OCI-LY1 (cell line): ENCODE measurements at regions not wholly inside any gene's neighbourhood (a gene's known extent, or its start where the extent isn't known, plus 50 kb on each side); places are given as distances from the start of the nearest gene placed in this dataset.

ENCODE experiments used
- H2AFZ ChIP-seq: fragments of 200-600 bp; sonication (generic), shearing (Covaris generic); 2 replicates; pipeline ENCODE4 v1.6.0; 2014; ENCODE audit warnings: antibody characterized with exemption, mild to moderate bottlenecking, low read length
- H3F3A ChIP-seq: fragments of 200-600 bp; sonication (generic), shearing (Covaris generic); 2 replicates; pipeline ENCODE4 v1.6.0; 2014; ENCODE audit warnings: mild to moderate bottlenecking, antibody characterized with exemption, low read length, moderate library complexity; ENCODE audit not compliant: insufficient read depth
- H3K27ac ChIP-seq: fragments of 200-600 bp; sonication (generic); 2 replicates; pipeline ENCODE4 v1.5.1; 2014; ENCODE audit warnings: low read length, mixed run types, mild to moderate bottlenecking, low read depth; ENCODE audit not compliant: poor library complexity, severe bottlenecking
- H3K27me3 ChIP-seq: fragments of 200-600 bp; sonication (generic); 2 replicates; pipeline ENCODE4 v1.6.0; 2014; ENCODE audit warnings: antibody characterized with exemption, mild to moderate bottlenecking, low read length, moderate library complexity; ENCODE audit not compliant: insufficient read depth
- H3K36me3 ChIP-seq: fragments of 200-600 bp; sonication (generic); 2 replicates; pipeline ENCODE4 v1.6.1; 2014; ENCODE audit warnings: mild to moderate bottlenecking, antibody characterized with exemption, low read length, moderate library complexity, mixed read lengths; ENCODE audit not compliant: insufficient read depth
- H3K4me1 ChIP-seq: fragments of 200-600 bp; sonication (generic); 2 replicates; pipeline ENCODE4 v1.5.1; 2014; ENCODE audit warnings: mild to moderate bottlenecking, low read length, moderate library complexity; ENCODE audit not compliant: insufficient read depth, severe bottlenecking
- H3K4me2 ChIP-seq: fragments of 200-600 bp; sonication (generic), shearing (Covaris generic); 2 replicates; pipeline ENCODE4 v1.6.1; 2014; ENCODE audit warnings: low read length
- H3K4me3 ChIP-seq: fragments of 200-600 bp; sonication (generic); 2 replicates; pipeline ENCODE4 v1.5.1; 2014; ENCODE audit warnings: low read length, low read depth, mild to moderate bottlenecking, mixed read lengths; ENCODE audit not compliant: poor library complexity, severe bottlenecking
- H3K79me2 ChIP-seq: fragments of 200-600 bp; shearing (Covaris generic); 2 replicates; pipeline ENCODE4 v1.6.1; 2016; ENCODE audit warnings: mixed run types, low read length, mixed read lengths; ENCODE audit not compliant: insufficient read depth
- H3K9ac ChIP-seq: fragments of 200-600 bp; sonication (generic), shearing (Covaris generic); 2 replicates; pipeline ENCODE4 v1.6.1; 2014; ENCODE audit warnings: mild to moderate bottlenecking, low read length, mixed read lengths
- H3K9me2 ChIP-seq: fragments of 200-600 bp; sonication (generic), shearing (Covaris generic); 2 replicates; pipeline ENCODE4 v1.6.1; 2014; ENCODE audit warnings: low read depth, mild to moderate bottlenecking, low read length, mixed read lengths
- H3K9me3 ChIP-seq: fragments of 200-600 bp; shearing (Covaris generic); 2 replicates; pipeline ENCODE4 v1.6.1; 2014; ENCODE audit warnings: low read length, mixed read lengths
- H4K20me1 ChIP-seq: fragments of 200-600 bp; sonication (generic), shearing (Covaris generic); 2 replicates; pipeline ENCODE4 v1.6.0; 2016; ENCODE audit warnings: mild to moderate bottlenecking, low read length; ENCODE audit not compliant: insufficient read depth
- EZH2 ChIP-seq: fragments of 200-600 bp; sonication (generic), shearing (Covaris generic); IDR thresholded peaks from 2 replicates; pipeline ENCODE4 v1.8.0; 2017; ENCODE audit warnings: borderline replicate concordance, mixed run types, mild to moderate bottlenecking, antibody characterized with exemption, low read length, moderate library complexity, mixed read lengths
- TF ChIP-seq, protein P1 (sequence below): fragments of 200-600 bp; sonication (generic), shearing (Covaris generic); IDR thresholded peaks from 2 replicates; pipeline ENCODE4 v1.5.1; 2017; ENCODE audit warnings: mild to moderate bottlenecking, antibody characterized with exemption, low read length, moderate library complexity, mixed read lengths

DNA sequence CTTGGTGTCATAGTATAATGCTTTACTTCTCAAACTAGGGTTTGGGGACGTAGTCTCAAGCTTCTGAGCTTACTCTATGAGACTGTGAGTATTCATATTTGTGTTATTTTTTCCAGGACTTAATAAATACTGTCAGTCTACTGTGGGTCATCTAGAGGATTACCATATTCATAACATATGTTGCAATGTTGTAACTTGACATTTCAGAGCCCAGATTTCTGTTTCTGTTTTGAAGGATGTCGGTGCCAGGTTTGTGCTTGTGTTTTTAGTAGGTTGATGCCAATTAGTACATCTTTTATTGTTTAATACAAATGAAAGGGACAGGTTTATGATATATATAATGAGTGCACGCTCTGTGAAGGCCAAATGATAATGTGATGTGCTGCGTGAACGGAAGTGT, 69.6 kb downstream of the SPANXN4 start:
- Histone ChIP-seq H3K4me1 (no peaks in the 10 kb centered on the region), H3K4me2 (no peak overlapping the region), H2AFZ (no peak overlapping the region), H3K27ac (no peak overlapping the region), H4K20me1 (no peaks in the 10 kb centered on the region), H3F3A (no peaks in the 10 kb centered on the region), H3K4me3 (no peak overlapping the region), H3K9me2 (no peaks in the 10 kb centered on the region), H3K36me3 (no peaks in the 10 kb centered on the region), H3K27me3 (no peaks in the 10 kb centered on the region), H3K79me2 (no peaks in the 10 kb centered on the region), H3K9me3 (no peaks in the 10 kb centered on the region), H3K9ac (no peak overlapping the region)
- TF ChIP-seq, protein P1, sequence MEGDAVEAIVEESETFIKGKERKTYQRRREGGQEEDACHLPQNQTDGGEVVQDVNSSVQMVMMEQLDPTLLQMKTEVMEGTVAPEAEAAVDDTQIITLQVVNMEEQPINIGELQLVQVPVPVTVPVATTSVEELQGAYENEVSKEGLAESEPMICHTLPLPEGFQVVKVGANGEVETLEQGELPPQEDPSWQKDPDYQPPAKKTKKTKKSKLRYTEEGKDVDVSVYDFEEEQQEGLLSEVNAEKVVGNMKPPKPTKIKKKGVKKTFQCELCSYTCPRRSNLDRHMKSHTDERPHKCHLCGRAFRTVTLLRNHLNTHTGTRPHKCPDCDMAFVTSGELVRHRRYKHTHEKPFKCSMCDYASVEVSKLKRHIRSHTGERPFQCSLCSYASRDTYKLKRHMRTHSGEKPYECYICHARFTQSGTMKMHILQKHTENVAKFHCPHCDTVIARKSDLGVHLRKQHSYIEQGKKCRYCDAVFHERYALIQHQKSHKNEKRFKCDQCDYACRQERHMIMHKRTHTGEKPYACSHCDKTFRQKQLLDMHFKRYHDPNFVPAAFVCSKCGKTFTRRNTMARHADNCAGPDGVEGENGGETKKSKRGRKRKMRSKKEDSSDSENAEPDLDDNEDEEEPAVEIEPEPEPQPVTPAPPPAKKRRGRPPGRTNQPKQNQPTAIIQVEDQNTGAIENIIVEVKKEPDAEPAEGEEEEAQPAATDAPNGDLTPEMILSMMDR: no peak
- TF ChIP-seq EZH2: no peak

DNA sequence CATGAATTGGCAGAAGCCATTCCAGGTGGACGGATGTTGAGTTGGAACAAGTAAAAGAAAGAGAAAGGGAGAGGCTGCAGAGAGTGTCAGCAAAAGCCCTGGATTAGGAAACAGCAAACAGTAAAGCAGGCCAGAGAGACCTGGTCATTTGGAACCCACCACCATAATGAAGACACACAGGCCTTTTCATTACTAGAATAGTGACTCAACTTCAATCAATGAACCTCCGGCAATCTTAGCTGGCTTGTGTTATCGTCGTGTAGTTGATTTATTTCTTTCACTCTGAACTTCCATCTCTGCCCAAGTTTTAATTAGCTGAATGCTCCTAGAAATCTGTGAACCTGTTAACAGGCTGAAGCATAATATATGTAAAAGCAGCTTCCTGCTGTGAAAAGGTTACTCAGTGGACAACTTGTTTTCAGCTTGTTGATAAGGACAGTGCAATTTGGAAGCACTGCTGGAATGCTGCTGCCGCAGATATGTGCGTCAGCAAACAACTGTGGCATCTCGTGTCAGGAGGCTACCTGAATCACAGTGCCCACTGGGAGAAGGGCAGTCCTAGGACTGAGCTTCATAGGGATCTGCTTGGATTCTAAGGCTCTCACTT, 68.8 kb downstream of the SPANXN4 start:
- Histone ChIP-seq H3K4me1 (no peaks in the 10 kb centered on the region), H3K9me3 (no peaks in the 10 kb centered on the region), H2AFZ (no peak overlapping the region), H3K9me2 (no peaks in the 10 kb centered on the region), H3K36me3 (no peaks in the 10 kb centered on the region), H3K4me2 (no peak overlapping the region), H3K27ac (no peak overlapping the region), H3K79me2 (no peaks in the 10 kb centered on the region), H3K4me3 (no peak overlapping the region), H4K20me1 (no peaks in the 10 kb centered on the region), H3K9ac (no peak overlapping the region), H3F3A (no peaks in the 10 kb centered on the region), H3K27me3 (no peaks in the 10 kb centered on the region)
- TF ChIP-seq, protein P1: no peak
- no peak for TF ChIP-seq EZH2
